BJ (cell line): ENCODE measurements at regions not wholly inside any gene's neighbourhood (a gene's known extent, or its start where the extent isn't known, plus 50 kb on each side); places are given as distances from the start of the nearest gene placed in this dataset.

Experiments used
- CTCF ChIA-PET: fragments of 350-600 bp; formaldehyde crosslinking; extraction: SDS; loops from one replicate; lab custom pipeline; 2021; ENCODE audit warnings: antibody characterized with exemption, inconsistent platforms; lab: Yijun Ruan, JAX
- POLR2A ChIA-PET: fragments of 300-600 bp; sonication (Branson Sonifier 250); formaldehyde crosslinking; extraction: SDS; loops from one replicate; lab custom pipeline; 2021; ENCODE audit warnings: antibody characterized with exemption; lab: Charles Lee
- DNase-seq: peaks from one replicate; pipeline ENCODE4 v3.0.0-alpha.2; 2011; ENCODE audit warnings: low read depth
- H3K27me3 ChIP-seq: 2 replicates; pipeline ENCODE4 v1.6.0; 2011; ENCODE audit warnings: low read length; ENCODE audit not compliant: control insufficient read depth, insufficient read depth
- H3K36me3 ChIP-seq: 2 replicates; pipeline ENCODE4 v1.5.1; 2011; ENCODE audit warnings: low read length; ENCODE audit not compliant: control insufficient read depth, insufficient read depth
- H3K4me3 ChIP-seq: 2 replicates; pipeline ENCODE4 v1.5.1; 2011; ENCODE audit warnings: low read depth, mild to moderate bottlenecking, control low read depth, low read length
- CTCF ChIP-seq: IDR thresholded peaks from 2 replicates; pipeline ENCODE4 v1.5.1; 2011; ENCODE audit warnings: low read depth, mild to moderate bottlenecking, control low read depth, inconsistent platforms, low read length, moderate library complexity; ENCODE audit not compliant: insufficient read depth

DNA sequence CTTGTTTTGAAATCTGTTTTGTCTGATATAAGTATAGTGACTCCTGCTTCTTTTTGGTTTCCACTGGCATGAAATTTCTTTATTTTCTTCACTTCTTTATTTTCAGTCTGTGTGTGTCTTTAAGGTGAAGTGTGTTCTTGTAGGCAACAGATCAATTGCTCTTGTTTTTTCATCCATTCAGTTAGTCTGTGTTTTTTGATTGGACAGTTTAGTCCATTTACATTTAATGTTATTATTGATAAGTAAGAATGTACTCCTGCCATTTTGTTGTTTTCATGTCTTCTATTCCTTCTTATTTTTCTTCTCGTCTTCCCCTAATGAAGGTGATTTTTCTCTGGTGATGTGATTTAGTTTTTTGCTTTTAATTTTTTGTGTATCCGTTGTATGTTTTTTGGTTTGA, 487.7 kb upstream of the PBX1 start:
- CTCF ChIA-PET, result no interaction called here
- POLR2A ChIA-PET, result no interaction called here

DNA sequence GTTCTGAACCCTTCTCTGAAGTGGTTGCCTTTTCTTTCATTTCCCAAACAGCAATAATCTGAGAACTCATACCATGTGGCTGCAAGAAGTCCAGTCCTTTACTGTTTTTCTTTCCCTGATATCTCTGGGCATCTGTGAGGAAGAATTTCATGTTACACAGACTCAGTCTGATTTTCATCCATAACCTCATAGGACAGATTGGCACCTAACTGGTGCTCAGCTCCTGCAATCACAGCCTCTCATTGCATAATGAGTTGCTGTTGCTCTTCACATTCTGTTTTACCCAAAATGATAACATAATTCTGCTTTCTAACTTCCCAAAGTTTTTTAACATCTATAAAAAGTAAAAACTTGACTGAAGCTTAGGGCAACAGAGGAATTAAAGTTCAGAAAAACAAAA, 472.2 kb upstream of the PBX1 start:
- POLR2A ChIA-PET, result no interaction called here
- no peak for DNase-seq
- no peaks in the 10 kb centered on the region for H3K27me3 ChIP-seq
- TF ChIP-seq CTCF, result no peak
- H3K4me3 ChIP-seq, result no peak overlapping the region
- CTCF ChIA-PET, result interaction anchor here (0.6 to 2.7 kb wide), 5 partner anchors 250 to 987 kb away, joined by 3 to 10 read pairs (median 3); no protein-coding TSS in a partner anchor
- H3K36me3 ChIP-seq, result no peaks in the 10 kb centered on the region

More for the DNA sequence above, 487.7 kb upstream of the PBX1 start:
- Histone ChIP-seq H3K4me3 (no peak overlapping the region), H3K27me3 (no peaks in the 10 kb centered on the region), H3K36me3 (no peaks in the 10 kb centered on the region)
- TF ChIP-seq CTCF, result no peak
- DNase-seq, result no peak

- no peaks in the 10 kb centered on the region for H3K27me3 ChIP-seq
- no peaks in the 10 kb centered on the region for H3K36me3 ChIP-seq
- DNase-seq, result no peak
- no peak for TF ChIP-seq CTCF
- no peak overlapping the region for H3K4me3 ChIP-seq
- CTCF ChIA-PET, result interaction anchor here (1.2 to 2.7 kb wide), 3 partner anchors 526 to 555 kb away, joined by 3 to 10 read pairs (median 4); no protein-coding TSS in a partner anchor
- POLR2A ChIA-PET, result no interaction called here
These were observed 471.0 kb upstream of the PBX1 start for GRCh38 chr1:164087906-164088453.

GRCh38 chr1:164092603-164093353, 466.2 kb upstream of the PBX1 start:
- no peaks in the 10 kb centered on the region for H3K27me3 ChIP-seq
- ChIA-PET POLR2A (no interaction called here), CTCF (interaction anchor here (0.9 to 1.1 kb wide), 2 partner anchors 15 to 981 kb away, joined by 3 read pairs; no protein-coding TSS in a partner anchor)
- no peak overlapping the region for H3K4me3 ChIP-seq
- no peaks in the 10 kb centered on the region for H3K36me3 ChIP-seq
- TF ChIP-seq CTCF, result peak; percentile 49
- DNase-seq, result no peak

DNA sequence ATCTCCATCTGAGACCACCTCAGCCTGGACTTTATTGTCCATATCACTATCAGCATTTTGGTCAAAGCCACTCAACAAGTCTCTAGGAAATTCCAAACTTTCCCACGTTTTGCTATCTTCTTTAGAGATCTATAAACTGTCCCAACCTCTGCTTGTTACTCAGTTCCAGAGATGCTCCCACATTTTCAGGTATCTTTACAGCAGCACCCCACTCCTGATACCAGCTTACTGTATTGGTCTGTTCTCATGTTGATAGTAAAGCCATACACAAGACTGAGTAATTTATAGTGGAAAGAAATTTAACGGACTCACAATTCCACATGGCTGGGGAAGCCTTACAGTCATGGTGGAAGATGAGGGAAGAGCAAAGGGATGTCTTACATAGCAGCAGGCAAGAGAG, 465.4 kb upstream of the PBX1 start:
- ChIA-PET POLR2A (no interaction called here), CTCF (interaction anchor here (0.9 kb wide), 1 partner anchor 980 kb away, joined by 3 read pairs; no protein-coding TSS in a partner anchor)
- Histone ChIP-seq H3K36me3 (no peaks in the 10 kb centered on the region), H3K4me3 (no peak overlapping the region), H3K27me3 (no peaks in the 10 kb centered on the region)
- DNase-seq, result no peak
- TF ChIP-seq CTCF, result no peak
